SK-N-SH (cell line): ENCODE measurements at regions not wholly inside any gene's neighbourhood (a gene's known extent, or its start where the extent isn't known, plus 50 kb on each side); places are given as distances from the start of the nearest gene placed in this dataset.

Experiments
- CTCF ChIA-PET: fragments of 300-600, 350-600 bp; formaldehyde crosslinking; extraction: SDS; loops from one replicate; lab custom pipeline; 2021; lab: Yijun Ruan, JAX
- POLR2A ChIA-PET: fragments of 350-600 bp; sonication (Branson Sonifier 250); formaldehyde crosslinking; extraction: SDS; loops from one replicate; lab custom pipeline; 2020; ENCODE audit warnings: antibody characterized with exemption, inconsistent platforms; lab: Yijun Ruan, JAX
- DNase-seq: peaks from one replicate; pipeline ENCODE4 v3.0.0; 2012
- H2AFZ ChIP-seq: fragments of 200-600 bp; sonication (generic); 2 replicates; pipeline ENCODE4 v1.8.1; 2016; ENCODE audit warnings: antibody characterized with exemption, mild to moderate bottlenecking, low read depth
- H3F3A ChIP-seq: fragments of 200-600 bp; sonication (generic); replicated peaks from 2 replicates; pipeline ENCODE3; 2016; ENCODE audit warnings: antibody characterized with exemption, mild to moderate bottlenecking; ENCODE audit not compliant: insufficient read depth
- H3K27ac ChIP-seq, 2 experiments: fragments of 200-500 bp in 1 of 2; fragments of 200-600 bp in 1 of 2; sonication (Bioruptor generic) in 1 of 2; sonication (generic), shearing (Covaris generic) in 1 of 2; 2 replicates each; pipeline versions ENCODE4 v1.5.1 to v1.6.1; 2014 to 2016; ENCODE audit warnings: low read depth in 2 of 2, inconsistent platforms in 1 of 2, low read length in 1 of 2, mild to moderate bottlenecking in 1 of 2, mixed read lengths in 1 of 2
- H3K27me3 ChIP-seq: fragments of 200-600 bp; sonication (generic), shearing (Covaris generic); 2 replicates; pipeline ENCODE4 v1.6.1; 2016; ENCODE audit warnings: mixed run types; ENCODE audit not compliant: insufficient read depth
- H3K36me3 ChIP-seq, 2 experiments: fragments of 200-500 bp in 1 of 2; fragments of 200-600 bp in 1 of 2; sonication (Bioruptor generic) in 1 of 2; sonication (generic) in 1 of 2; replicated peaks in 1 of 2; 2 replicates each; pipeline versions ENCODE3 to v1.5.1; 2014 to 2016; ENCODE audit warnings: low read length in 1 of 2, mild to moderate bottlenecking in 1 of 2; ENCODE audit not compliant: insufficient read depth in 2 of 2, control insufficient read depth in 1 of 2
- H3K4me1 ChIP-seq, 2 experiments: fragments of 200-500 bp in 1 of 2; fragments of 200-600 bp in 1 of 2; sonication (Bioruptor generic) in 1 of 2; sonication (generic), shearing (Covaris generic) in 1 of 2; 2 replicates each; pipeline versions ENCODE4 v1.5.1 to v1.6.1; 2014 to 2016; ENCODE audit warnings: low read depth in 1 of 2, low read length in 1 of 2, mixed run types in 1 of 2; ENCODE audit not compliant: insufficient read depth in 2 of 2, control insufficient read depth in 1 of 2
- H3K4me2 ChIP-seq: fragments of 200-600 bp; sonication (generic), shearing (Covaris generic); 2 replicates; pipeline ENCODE4 v1.6.1; 2017; ENCODE audit warnings: mixed run types
- H3K4me3 ChIP-seq, 2 experiments: fragments of 200-500 bp in 1 of 2; fragments of 200-600 bp in 1 of 2; sonication (Bioruptor generic) in 1 of 2; sonication (generic), shearing (Covaris generic) in 1 of 2; 2 replicates each; pipeline versions ENCODE4 v1.5.1 to v1.8.1; 2014 to 2016; ENCODE audit warnings: low read depth in 2 of 2, inconsistent platforms in 1 of 2, low read length in 1 of 2, mild to moderate bottlenecking in 1 of 2, mixed read lengths in 1 of 2, moderate library complexity in 1 of 2
- H3K79me2 ChIP-seq: fragments of 200-600 bp; sonication (generic); 2 replicates; pipeline ENCODE4 v1.8.1; 2017; ENCODE audit warnings: mild to moderate bottlenecking; ENCODE audit not compliant: insufficient read depth
- H3K9ac ChIP-seq: fragments of 200-600 bp; sonication (generic); 2 replicates; pipeline ENCODE4 v1.6.1; 2017; ENCODE audit warnings: mixed run types
- H3K9me2 ChIP-seq: fragments of 200-600 bp; sonication (generic); 2 replicates; pipeline ENCODE4 v1.6.1; 2017; ENCODE audit warnings: mixed run types
- H3K9me3 ChIP-seq: fragments of 200-600 bp; sonication (generic); 2 replicates; pipeline ENCODE4 v1.6.1; 2017; ENCODE audit warnings: mixed run types, mild to moderate bottlenecking, moderate library complexity
- H4K20me1 ChIP-seq: fragments of 200-600 bp; sonication (generic); 2 replicates; pipeline ENCODE4 v1.6.1; 2017; ENCODE audit warnings: mild to moderate bottlenecking, mixed run types; ENCODE audit not compliant: insufficient read depth
- CHD2 ChIP-seq: fragments of 150-350 bp; IDR thresholded peaks from 2 replicates; pipeline ENCODE4 v1.6.1; 2018; ENCODE audit warnings: low read length; ENCODE audit not compliant: partially characterized antibody
- EP300 ChIP-seq, 2 experiments: IDR thresholded peaks; 2 replicates each; pipeline versions ENCODE4 v1.4.0 to v1.6.1; 2012; ENCODE audit warnings: borderline replicate concordance in 1 of 2, low read depth in 1 of 2, low read length in 1 of 2
- EZH2phosphoT487 ChIP-seq: fragments of 200-600 bp; sonication (generic); IDR thresholded peaks from 2 replicates; pipeline ENCODE4 v1.6.1; 2017; ENCODE audit warnings: low read depth, mixed run types, mild to moderate bottlenecking, antibody characterized with exemption, moderate library complexity, borderline replicate concordance
- FOXJ3 ChIP-seq: sonication (generic); formaldehyde crosslinking; IDR thresholded peaks from 2 replicates; pipeline ENCODE4 v1.5.1; 2020; ENCODE audit warnings: mild to moderate bottlenecking, missing genetic modification reagents
- GABPA ChIP-seq: IDR thresholded peaks from 2 replicates; pipeline ENCODE4 v1.4.0; 2012; ENCODE audit warnings: low read depth, mild to moderate bottlenecking
- GATA2 ChIP-seq: sonication (generic); formaldehyde crosslinking; IDR thresholded peaks from 2 replicates; pipeline ENCODE4 v1.5.0; 2020; ENCODE audit warnings: mild to moderate bottlenecking, missing genetic modification reagents
- MAX ChIP-seq: IDR thresholded peaks from 2 replicates; pipeline ENCODE4 v1.4.0; 2012; ENCODE audit warnings: low read depth
- RCOR1 ChIP-seq: fragments of 150-350 bp; IDR thresholded peaks from 2 replicates; pipeline ENCODE4 v1.6.1; 2017; ENCODE audit warnings: antibody characterized with exemption, low read length
- REST ChIP-seq: IDR thresholded peaks from 2 replicates; pipeline ENCODE4 v1.6.1; 2012; ENCODE audit warnings: mild to moderate bottlenecking, low read depth, low read length, moderate library complexity
- RFX5 ChIP-seq: IDR thresholded peaks from 2 replicates; pipeline ENCODE4 v1.6.1; 2012; ENCODE audit warnings: mild to moderate bottlenecking, improper control_type of control experiment, low read length
- RXRA ChIP-seq: IDR thresholded peaks from 2 replicates; pipeline ENCODE4 v1.4.0; 2012; ENCODE audit warnings: low read depth, mild to moderate bottlenecking, borderline replicate concordance
- SIN3A ChIP-seq: IDR thresholded peaks from 2 replicates; pipeline ENCODE4 v1.6.1; 2012; ENCODE audit warnings: low read depth, mild to moderate bottlenecking, low read length, moderate library complexity, borderline replicate concordance
- SMC3 ChIP-seq: IDR thresholded peaks from 2 replicates; pipeline ENCODE4 v1.6.1; 2012; ENCODE audit warnings: low read depth, low read length, improper control_type of control experiment
- TAF1 ChIP-seq: IDR thresholded peaks from 2 replicates; pipeline ENCODE4 v1.6.1; 2012; ENCODE audit warnings: low read depth, mild to moderate bottlenecking, low read length, moderate library complexity, borderline replicate concordance
- USF1 ChIP-seq: IDR thresholded peaks from 2 replicates; pipeline ENCODE4 v1.4.0; 2012; ENCODE audit warnings: low read depth, borderline replicate concordance
- WGBS: methylation state at CpG from one replicate; pipeline ENCODE4 v1.1.6; 2017; ENCODE audit warnings: low lambda C conversion rate; 5-methylcytosine and 5-hydroxymethylcytosine counted together
- small RNA-seq, 7 experiments: library from RNA; depleted of rRNA; stranded (forward); fragments of <200 nt; gene quantifications; one replicate each; pipeline ENCODE3, GENCODE V24; 2012

- no peak for DNase-seq
- no peak overlapping the region for H3K27ac ChIP-seq
- CTCF ChIA-PET: interaction anchor here (1.6 kb wide), 1 partner anchor 68 kb away, joined by 3 read pairs; no protein-coding TSS in a partner anchor
- 23% methylated on average over 3 of the region's 3 CpGs for WGBS
- H3K9me2 ChIP-seq: no peaks in the 10 kb centered on the region
- H4K20me1 ChIP-seq: no peaks in the 10 kb centered on the region
- no peaks in the 10 kb centered on the region for H3K79me2 ChIP-seq
- H3K36me3 ChIP-seq: no peaks in the 10 kb centered on the region
- H3F3A ChIP-seq: no peaks in the 10 kb centered on the region
- no peak overlapping the region for H3K9ac ChIP-seq
- H3K9me3 ChIP-seq: no peaks in the 10 kb centered on the region
- no peak overlapping the region for H3K4me2 ChIP-seq
- POLR2A ChIA-PET: no interaction called here
- no peak overlapping the region for H2AFZ ChIP-seq
- no peaks in the 10 kb centered on the region for H3K27me3 ChIP-seq
- no peaks in the 10 kb centered on the region for H3K4me1 ChIP-seq
- TF ChIP-seq FOXJ3 (CRISPR knock-in tag) (no peak), USF1 (no peak), TAF1 (no peak), REST (no peak), CHD2 (no peak), SMC3 (no peak), RCOR1 (no peak), GABPA (no peak), EP300 (IDR thresholded peaks at IDR 0.05; ENCODE audit: borderline replicate concordance in 1 of 2, low read depth in 1 of 2, low read length in 1 of 2) (no peak), SIN3A (no peak), MAX (no peak), GATA2 (no peak), EZH2phosphoT487 (no peak), RFX5 (no peak), RXRA (no peak)
- TF ChIP-seq, all 33 proteins: peak for 0
- no peak overlapping the region for H3K4me3 ChIP-seq
Observed at GRCh38 chr12:74483057-74483456, 54.6 kb upstream of the ATXN7L3B start.

Small RNA genes in the stretch of these regions (small RNA-seq; reads per million reads assigned to genes)
- 0 to 0.21 (median 0) reads per million in 7 experiments for gene AC090502.2
- gene RF00096: 0 reads per million in 7 experiments
- 0 reads per million in 7 experiments for gene RNU6-1012P
